H1 (cell line): ENCODE measurements at regions not wholly inside any gene's neighbourhood (a gene's known extent, or its start where the extent isn't known, plus 50 kb on each side); places are given as distances from the start of the nearest gene placed in this dataset.

Source experiments
- CTCF ChIA-PET: fragments of 300-600 bp; sonication (Branson Sonifier 250); formaldehyde crosslinking; loops from one replicate; lab custom pipeline; 2021; ENCODE audit not compliant: partially characterized antibody; lab: Charles Lee
- POLR2A ChIA-PET: fragments of 300-600 bp; sonication (Branson Sonifier 250); formaldehyde crosslinking; loops from one replicate; lab custom pipeline; 2021; ENCODE audit warnings: inconsistent platforms; ENCODE audit not compliant: partially characterized antibody; lab: Charles Lee
- DNase-seq, 2 experiments: peaks; one replicate each; pipeline versions ENCODE4 v3.0.0 to v3.0.0-alpha.2; 2010 to 2022; ENCODE audit warnings: low spot score in 2 of 2, low read depth in 1 of 2, mixed read lengths in 1 of 2
- FAIRE-seq: peaks from 2 replicates; lab custom pipeline; 2011; peaks lifted over from hg19 to GRCh38; lab: Jason Lieb, UNC
- H2AFZ ChIP-seq: 2 replicates; pipeline ENCODE4 v1.8.1; 2012; ENCODE audit warnings: low read length, inconsistent platforms
- H2AK5ac ChIP-seq: 2 replicates; pipeline ENCODE4 v1.6.1; 2013; ENCODE audit warnings: low read depth, low read length
- H2BK120ac ChIP-seq: replicated peaks from 2 replicates; pipeline ENCODE3; 2013; ENCODE audit warnings: low read depth, low read length, inconsistent platforms
- H2BK12ac ChIP-seq: 2 replicates; pipeline ENCODE4 v1.6.1; 2013; ENCODE audit warnings: low read depth, low read length
- H2BK15ac ChIP-seq: 2 replicates; pipeline ENCODE4 v1.6.1; 2013; ENCODE audit warnings: low read length
- H2BK20ac ChIP-seq: 2 replicates; pipeline ENCODE4 v1.6.1; 2013; ENCODE audit warnings: low read length
- H2BK5ac ChIP-seq: 2 replicates; pipeline ENCODE4 v1.6.1; 2013; ENCODE audit warnings: low read depth, low read length
- H3K14ac ChIP-seq: 2 replicates; pipeline ENCODE4 v1.6.1; 2013; ENCODE audit warnings: inconsistent platforms; ENCODE audit not compliant: insufficient read length
- H3K18ac ChIP-seq: 2 replicates; pipeline ENCODE4 v1.6.1; 2013; ENCODE audit warnings: low read length; ENCODE audit errors: extremely low read depth
- H3K23ac ChIP-seq: 2 replicates; pipeline ENCODE4 v1.6.1; 2013; ENCODE audit warnings: inconsistent platforms; ENCODE audit not compliant: insufficient read length
- H3K23me2 ChIP-seq: 2 replicates; pipeline ENCODE4 v1.6.1; 2013; ENCODE audit warnings: low read depth, low read length
- H3K27ac ChIP-seq: 2 replicates; pipeline ENCODE4 v1.6.1; 2011; ENCODE audit warnings: low read depth, low read length, inconsistent platforms
- H3K27me3 ChIP-seq, 4 experiments: replicated peaks in 1 of 4; 1 replicate in 1 of 4; 2 replicates in 3 of 4; pipeline versions ENCODE4 v1.6.1 to v1.8.1; 2011 to 2013; ENCODE audit warnings: low read length in 3 of 4, mild to moderate bottlenecking in 3 of 4, inconsistent platforms in 2 of 4, mixed read lengths in 2 of 4, moderate library complexity in 1 of 4; ENCODE audit not compliant: control insufficient read depth in 3 of 4, insufficient read depth in 3 of 4; ENCODE audit errors: extremely low read depth in 1 of 4
- H3K36me3 ChIP-seq, 4 experiments: 2 replicates each; pipeline versions ENCODE4 v1.6.1 to v1.8.1; 2011 to 2013; ENCODE audit warnings: mild to moderate bottlenecking in 4 of 4, low read length in 3 of 4, moderate library complexity in 2 of 4, control low read depth in 1 of 4, inconsistent platforms in 1 of 4; ENCODE audit not compliant: insufficient read depth in 4 of 4, control insufficient read depth in 2 of 4
- H3K4ac ChIP-seq: replicated peaks from 2 replicates; pipeline ENCODE3; 2013; ENCODE audit warnings: low read length, low read depth, mixed read lengths, inconsistent platforms; ENCODE audit not compliant: insufficient read length
- H3K4me1 ChIP-seq, 4 experiments: replicated peaks in 1 of 4; 1 replicate in 1 of 4; 2 replicates in 3 of 4; pipeline versions ENCODE4 v1.6.1 to v1.8.1; 2011 to 2013; ENCODE audit warnings: low read length in 3 of 4, inconsistent platforms in 2 of 4, mixed read lengths in 1 of 4; ENCODE audit not compliant: insufficient read depth in 4 of 4, control insufficient read depth in 3 of 4
- H3K4me2 ChIP-seq, 2 experiments: 2 replicates each; pipeline versions ENCODE4 v1.6.1 to v1.8.1; 2011 to 2013; ENCODE audit warnings: low read depth in 2 of 2, low read length in 2 of 2, control low read depth in 1 of 2, inconsistent platforms in 1 of 2, mild to moderate bottlenecking in 1 of 2; ENCODE audit not compliant: insufficient read depth in 1 of 2
- H3K4me3 ChIP-seq, 4 experiments: fragments of 200-600, 300-600 bp in 1 of 4; sonication (generic), shearing (Covaris generic), sonication (Bioruptor Twin) in 1 of 4; 2 replicates each; pipeline versions ENCODE4 v1.5.1 to v1.8.1; 2011 to 2016; ENCODE audit warnings: low read length in 4 of 4, low read depth in 3 of 4, control low read depth in 2 of 4, inconsistent platforms in 2 of 4, mild to moderate bottlenecking in 2 of 4, mixed read lengths in 1 of 4, moderate library complexity in 1 of 4; ENCODE audit not compliant: insufficient read depth in 2 of 4; ENCODE audit errors: extremely low read depth in 1 of 4
- H3K56ac ChIP-seq: replicated peaks from 2 replicates; pipeline ENCODE3; 2013; ENCODE audit warnings: low read depth, mild to moderate bottlenecking, mixed read lengths, low read length, inconsistent platforms; ENCODE audit not compliant: insufficient read length
- H3K79me1 ChIP-seq: 2 replicates; pipeline ENCODE4 v1.6.1; 2013; ENCODE audit warnings: low read depth, low read length, control low read depth
- H3K79me2 ChIP-seq, 2 experiments: 2 replicates each; pipeline versions ENCODE4 v1.6.1 to v1.8.1; 2012 to 2013; ENCODE audit warnings: low read length in 2 of 2, mild to moderate bottlenecking in 2 of 2, inconsistent platforms in 1 of 2; ENCODE audit not compliant: insufficient read depth in 2 of 2, control insufficient read depth in 1 of 2
- H3K9ac ChIP-seq, 4 experiments: replicated peaks in 1 of 4; 1 replicate in 1 of 4; 2 replicates in 3 of 4; pipeline versions ENCODE4 v1.6.1 to v1.8.1; 2011 to 2013; ENCODE audit warnings: low read depth in 3 of 4, low read length in 3 of 4, control low read depth in 2 of 4, mild to moderate bottlenecking in 2 of 4, moderate library complexity in 2 of 4, inconsistent platforms in 1 of 4; ENCODE audit errors: extremely low read depth in 1 of 4
- H3K9me3 ChIP-seq, 2 experiments: 2 replicates each; pipeline versions ENCODE4 v1.6.1 to v1.8.1; 2012 to 2013; ENCODE audit warnings: mild to moderate bottlenecking in 2 of 2, moderate library complexity in 2 of 2, control low read depth in 1 of 2, inconsistent platforms in 1 of 2, low read depth in 1 of 2, low read length in 1 of 2, mixed read lengths in 1 of 2; ENCODE audit not compliant: insufficient read depth in 2 of 2
- H4K20me1 ChIP-seq, 2 experiments: replicated peaks in 1 of 2; 2 replicates each; pipeline versions ENCODE3 to v1.8.1; 2011 to 2013; ENCODE audit warnings: inconsistent platforms in 2 of 2, low read length in 2 of 2, mild to moderate bottlenecking in 1 of 2; ENCODE audit not compliant: insufficient read depth in 2 of 2, control insufficient read depth in 1 of 2
- H4K5ac ChIP-seq: 2 replicates; pipeline ENCODE4 v1.6.1; 2013; ENCODE audit warnings: low read length, low read depth, mixed read lengths, inconsistent platforms; ENCODE audit not compliant: insufficient read length
- H4K8ac ChIP-seq: 2 replicates; pipeline ENCODE4 v1.8.0; 2013; ENCODE audit warnings: mild to moderate bottlenecking, moderate library complexity, low read length, inconsistent platforms; ENCODE audit not compliant: insufficient read depth; ENCODE audit errors: extremely low read depth
- H4K91ac ChIP-seq: replicated peaks from 2 replicates; pipeline ENCODE3; 2013; ENCODE audit warnings: low read length, mixed read lengths, inconsistent platforms; ENCODE audit not compliant: insufficient read length
- BRCA1 ChIP-seq: IDR thresholded peaks from 2 replicates; pipeline ENCODE4 v1.6.1; 2012; ENCODE audit warnings: low read depth, low read length, improper control_type of control experiment
- EZH2 ChIP-seq: fragments of 200-600 bp; sonication (generic); IDR thresholded peaks from 2 replicates; pipeline ENCODE4 v1.7.1; 2012; ENCODE audit warnings: low read depth, mild to moderate bottlenecking, moderate library complexity, low read length, inconsistent platforms; ENCODE audit not compliant: severe bottlenecking
- NANOG ChIP-seq: IDR thresholded peaks from 2 replicates; pipeline ENCODE4 v1.6.1; 2011; ENCODE audit warnings: low read length, low read depth, mild to moderate bottlenecking, inconsistent platforms; ENCODE audit not compliant: insufficient read depth, poor library complexity, severe bottlenecking
- RFX5 ChIP-seq: IDR thresholded peaks from 2 replicates; pipeline ENCODE4 v1.6.1; 2011; ENCODE audit warnings: low read depth, low read length, improper control_type of control experiment, borderline replicate concordance
- SAP30 ChIP-seq: fragments of 300-600 bp; sonication (generic); IDR thresholded peaks from 2 replicates; pipeline ENCODE4 v1.7.1; 2012; ENCODE audit warnings: low read length, moderate library complexity, mild to moderate bottlenecking, inconsistent platforms; ENCODE audit not compliant: insufficient read depth, insufficient replicate concordance
- SIN3A ChIP-seq, 2 experiments: IDR thresholded peaks in 1 of 2; conservative IDR thresholded peaks in 1 of 2; 2 replicates each; pipeline ENCODE4 v1.6.1; 2011 to 2012; ENCODE audit warnings: low read length in 2 of 2, improper control_type of control experiment in 1 of 2, low read depth in 1 of 2, mild to moderate bottlenecking in 1 of 2
- SP1 ChIP-seq: IDR thresholded peaks from 2 replicates; pipeline ENCODE4 v1.6.1; 2011; ENCODE audit warnings: low read depth, low read length
- WGBS, 2 experiments: shearing (Covaris generic) in 1 of 2; methylation state at CpG; one replicate each; pipeline versions ENCODE4 v1.1.6 to v1.1.7; 2013 to 2015; ENCODE audit warnings: low lambda C conversion rate in 2 of 2, mixed read lengths in 2 of 2, inconsistent platforms in 1 of 2, low coverage in 1 of 2, missing lambda C conversion rate in 1 of 2; ENCODE audit not compliant: insufficient replicate concordance in 2 of 2, insufficient coverage in 1 of 2, insufficient read length in 1 of 2; ENCODE audit errors: extremely low coverage in 1 of 2, missing lambda C conversion rate in 1 of 2; 5-methylcytosine and 5-hydroxymethylcytosine counted together

DNA sequence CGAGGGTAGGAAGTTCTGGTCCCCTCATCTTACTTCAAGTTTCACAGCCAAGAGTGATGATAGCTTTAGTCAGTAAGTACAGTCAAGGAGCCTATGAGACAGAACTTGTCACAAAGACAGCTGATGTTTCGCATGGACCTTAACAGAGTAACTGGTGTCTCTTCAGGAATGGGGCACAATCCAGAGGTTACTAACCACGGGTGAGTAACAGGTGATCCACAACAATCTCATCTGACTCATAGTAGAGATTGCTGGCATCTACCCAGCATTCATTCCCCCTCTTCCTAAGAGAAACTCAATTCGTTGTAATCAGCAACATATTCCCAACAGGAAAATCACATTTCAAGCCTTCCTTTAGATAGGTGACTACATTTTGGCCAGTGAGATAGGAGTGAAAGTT is 126.7 kb downstream of the SNX18 start:
- Histone ChIP-seq H2BK15ac (no peak overlapping the region), H2AFZ (no peak overlapping the region), H3K4me2 (no peak overlapping the region)
- no peak for TF ChIP-seq SIN3A (conservative IDR thresholded peaks at IDR 0.05 in 1 of 2, IDR thresholded peaks at IDR 0.05 in 1 of 2; ENCODE audit: low read depth in 1 of 2, low read length in 2 of 2)
- TF ChIP-seq RFX5: no peak
- TF ChIP-seq SAP30: no peak
- TF ChIP-seq EZH2: no peak
- no peak for TF ChIP-seq SP1
- TF ChIP-seq NANOG: no peak
- TF ChIP-seq BRCA1: no peak

More for the DNA sequence above, 126.7 kb downstream of the SNX18 start:
- DNase-seq (no peak), FAIRE-seq (no peak)
- Histone ChIP-seq H4K5ac (no peak overlapping the region), H4K20me1 (no peaks in the 10 kb centered on the region), H3K4me3 (no peak overlapping the region), H3K18ac (no peak overlapping the region), H2BK12ac (no peak overlapping the region), H3K56ac (no peak overlapping the region), H3K27ac (no peak overlapping the region), H3K23me2 (no peaks in the 10 kb centered on the region), H3K23ac (no peak overlapping the region), H3K9ac (no peak overlapping the region), H2BK5ac (no peak overlapping the region), H2BK120ac (no peak overlapping the region), H2BK20ac (no peak overlapping the region), H4K91ac (no peak overlapping the region), H3K36me3 (no peaks in the 10 kb centered on the region), H3K79me1 (no peaks in the 10 kb centered on the region), H3K4ac (no peak overlapping the region), H2AK5ac (no peak overlapping the region), H3K79me2 (no peaks in the 10 kb centered on the region; a peak in 1 of 4 replicates), H3K27me3 (no peaks in the 10 kb centered on the region), H3K9me3 (peaks cover 0 to 5% of the 10 kb centered on the region in 2 experiments; a peak in 1 of 4 replicates), H3K4me1 (peaks cover 0 to 4% (median 2%) of the 10 kb centered on the region in 4 experiments; a peak in 3 of 7 replicates), H4K8ac (no peak overlapping the region), H3K14ac (no peak overlapping the region)
- 85% methylated on average over 4 of the region's 4 CpGs; no CpG with 5 or more reads in 1 of the 2 experiments for WGBS, 2 experiments
- POLR2A ChIA-PET: no interaction called here
- CTCF ChIA-PET: interaction anchor here (0.8 kb wide), 1 partner anchor 127 kb away, joined by 3 read pairs; no protein-coding TSS in a partner anchor
